HCT116 (cell line): ENCODE measurements at regions not wholly inside any gene's neighbourhood (a gene's known extent, or its start where the extent isn't known, plus 50 kb on each side); places are given as distances from the start of the nearest gene placed in this dataset.

Experiments used
- ATAC-seq: fragments of 200-7000 bp; cut with Tn5 transposase; 2 replicates; pipeline ENCODE4 v1.9.1; 2020; ENCODE audit warnings: mild to moderate bottlenecking, moderate library complexity
- BruUV-seq: library from RNA; stranded (reverse); fragments of 400-500 nt; replicated peaks from 2 replicates; lab custom pipeline; 2021; lab: Mats Ljungman, UMichigan
- CTCF ChIA-PET: fragments of 300-600 bp; sonication (Branson Sonifier 250); formaldehyde crosslinking; loops from one replicate; lab custom pipeline; 2021; ENCODE audit warnings: antibody characterized with exemption; lab: Charles Lee
- POLR2A ChIA-PET: fragments of 300-600, 350-600 bp; sonication (Branson Sonifier 250); formaldehyde crosslinking; loops from one replicate; lab custom pipeline; 2021; ENCODE audit warnings: antibody characterized with exemption; lab: Charles Lee
- RAD21 ChIA-PET, 2 experiments: fragments of 300-600 bp; sonication (Branson Sonifier 250); formaldehyde crosslinking; loops; one replicate each; lab custom pipeline; 2023; ENCODE audit warnings: low total read pairs in 2 of 2; ENCODE audit not compliant: uncharacterized antibody in 2 of 2, unreplicated experiment in 2 of 2, low non-redundant PET in 1 of 2; lab: Charles Lee
- DNase-seq: peaks from one replicate; pipeline ENCODE4 v3.0.0-alpha.2; 2010; ENCODE audit warnings: low read depth, low spot score
- H2AFZ ChIP-seq: fragments of 200-600 bp; shearing (Covaris generic), sonication (generic); 2 replicates; pipeline ENCODE4 v1.6.1; 2017; ENCODE audit warnings: low read depth, mixed run types, mixed read lengths, antibody characterized with exemption, low read length; ENCODE audit not compliant: poor library complexity, severe bottlenecking
- H3K27ac ChIP-seq: 2 replicates; pipeline ENCODE4 v1.5.1; 2012; ENCODE audit warnings: low read depth, low read length
- H3K27me3 ChIP-seq: fragments of 200-600 bp; sonication (generic); 2 replicates; pipeline ENCODE4 v1.6.1; 2016; ENCODE audit warnings: mixed run types, low read length, mixed read lengths; ENCODE audit not compliant: insufficient read depth
- H3K36me3 ChIP-seq, 2 experiments: fragments of 200-500 bp in 1 of 2; fragments of 200-600 bp in 1 of 2; sonication (Bioruptor generic) in 1 of 2; sonication (generic) in 1 of 2; 2 replicates each; pipeline versions ENCODE4 v1.5.1 to v1.6.1; 2014 to 2016; ENCODE audit warnings: low read length in 2 of 2, inconsistent platforms in 1 of 2, mixed read lengths in 1 of 2, mixed run types in 1 of 2; ENCODE audit not compliant: insufficient read depth in 2 of 2, control insufficient read depth in 1 of 2
- H3K4me1 ChIP-seq, 2 experiments: fragments of 200-600 bp in 1 of 2; sonication (generic) in 1 of 2; 2 replicates each; pipeline versions ENCODE4 v1.5.1 to v1.6.1; 2012 to 2017; ENCODE audit warnings: low read length in 2 of 2, inconsistent platforms in 1 of 2, mild to moderate bottlenecking in 1 of 2, mixed read lengths in 1 of 2, mixed run types in 1 of 2, moderate library complexity in 1 of 2; ENCODE audit not compliant: insufficient read depth in 2 of 2, control insufficient read depth in 1 of 2
- H3K4me2 ChIP-seq: fragments of 200-600 bp; sonication (generic); 2 replicates; pipeline ENCODE4 v1.6.1; 2017; ENCODE audit warnings: mixed run types, low read length, mixed read lengths
- H3K4me3 ChIP-seq, 2 experiments: fragments of 200-600 bp in 1 of 2; sonication (generic) in 1 of 2; replicated peaks in 1 of 2; 2 replicates each; pipeline ENCODE4 v1.5.1; 2011 to 2016; ENCODE audit warnings: low read length in 2 of 2, control low read depth in 1 of 2, low read depth in 1 of 2, mild to moderate bottlenecking in 1 of 2, mixed read lengths in 1 of 2, mixed run types in 1 of 2
- H3K79me2 ChIP-seq: fragments of 200-600 bp; sonication (generic); 2 replicates; pipeline ENCODE4 v1.6.1; 2017; ENCODE audit warnings: mild to moderate bottlenecking, mixed run types, low read length, moderate library complexity, mixed read lengths; ENCODE audit not compliant: insufficient read depth
- H3K9ac ChIP-seq: fragments of 200-600 bp; sonication (generic); 2 replicates; pipeline ENCODE4 v1.6.1; 2016; ENCODE audit warnings: low read length, mixed read lengths
- H3K9me2 ChIP-seq: fragments of 200-600 bp; sonication (generic), shearing (Covaris generic); 2 replicates; pipeline ENCODE4 v1.6.1; 2017; ENCODE audit warnings: mixed run types, mild to moderate bottlenecking, moderate library complexity; ENCODE audit not compliant: insufficient read depth
- H3K9me3 ChIP-seq, 2 experiments: fragments of 200-500 bp in 1 of 2; fragments of 200-600 bp in 1 of 2; sonication (Bioruptor generic) in 1 of 2; sonication (generic) in 1 of 2; 2 replicates each; pipeline ENCODE4 v1.6.1; 2014 to 2017; ENCODE audit warnings: low read length in 2 of 2, mixed read lengths in 2 of 2, inconsistent platforms in 1 of 2, low read depth in 1 of 2, mild to moderate bottlenecking in 1 of 2, mixed run types in 1 of 2, moderate library complexity in 1 of 2; ENCODE audit not compliant: control insufficient read depth in 1 of 2, insufficient read depth in 1 of 2
- H4K20me1 ChIP-seq: fragments of 200-600 bp; sonication (generic), shearing (Covaris generic); 2 replicates; pipeline ENCODE4 v1.6.1; 2017; ENCODE audit warnings: mixed run types, mild to moderate bottlenecking, moderate library complexity; ENCODE audit not compliant: insufficient read depth
- CTCF ChIP-seq, 3 experiments: fragments of 200-600 bp in 1 of 3; sonication (generic) in 1 of 3; IDR thresholded peaks in 2 of 3; conservative IDR thresholded peaks in 1 of 3; 2 replicates each; pipeline ENCODE4 v1.5.1; 2012 to 2017; ENCODE audit warnings: low read depth in 2 of 3, low read length in 2 of 3, antibody characterized with exemption in 1 of 3, borderline replicate concordance in 1 of 3, control low read depth in 1 of 3, mild to moderate bottlenecking in 1 of 3, mixed read lengths in 1 of 3, mixed run types in 1 of 3, moderate library complexity in 1 of 3; ENCODE audit not compliant: insufficient read depth in 1 of 3
- EGR1 ChIP-seq: IDR thresholded peaks from 2 replicates; pipeline ENCODE4 v1.6.1; 2012; ENCODE audit warnings: low read depth
- ELF1 ChIP-seq: IDR thresholded peaks from 2 replicates; pipeline ENCODE4 v1.6.1; 2012; ENCODE audit warnings: low read depth, borderline replicate concordance
- EZH2phosphoT487 ChIP-seq: fragments of 200-600 bp; IDR thresholded peaks from 2 replicates; pipeline ENCODE4 v1.6.1; 2018; ENCODE audit warnings: antibody characterized with exemption, borderline replicate concordance
- JUND ChIP-seq: IDR thresholded peaks from 2 replicates; pipeline ENCODE4 v1.6.1; 2012
- MAX ChIP-seq: IDR thresholded peaks from 2 replicates; pipeline ENCODE4 v1.6.1; 2012
- POLR2A ChIP-seq: IDR thresholded peaks from 2 replicates; pipeline ENCODE4 v1.7.0; 2011; ENCODE audit warnings: borderline replicate concordance; ENCODE audit not compliant: insufficient read depth, insufficient read length; ENCODE audit errors: extremely low read depth
- RAD21 ChIP-seq: IDR thresholded peaks from 2 replicates; pipeline ENCODE4 v1.6.1; 2012; ENCODE audit warnings: low read depth, mild to moderate bottlenecking
- SIN3A ChIP-seq: IDR thresholded peaks from 2 replicates; pipeline ENCODE4 v1.6.1; 2012; ENCODE audit warnings: low read depth
- TCF7L2 ChIP-seq: IDR thresholded peaks from 2 replicates; pipeline ENCODE4 v1.7.0; 2011; ENCODE audit warnings: borderline replicate concordance, inconsistent platforms; ENCODE audit not compliant: insufficient read depth, insufficient read length; ENCODE audit errors: extremely low read depth
- ZFX ChIP-seq: fragments of 450-650 bp; IDR thresholded peaks from 2 replicates; pipeline ENCODE4 v1.6.1; 2017
- intact Hi-C: fragments of 100-400 bp; cut with micrococcal nuclease; formaldehyde crosslinking; loops from 2 replicates; pipeline ENCODE4 v1.10.0; 2022
- TF ChIP-seq, protein P1 (sequence below): IDR thresholded peaks from 2 replicates; pipeline ENCODE4 v1.6.1; 2012

- no peak overlapping the region for H2AFZ ChIP-seq
- no peaks in the 10 kb centered on the region for H3K27me3 ChIP-seq
- POLR2A ChIA-PET, result no interaction called here
- no peaks in the 10 kb centered on the region for H3K9me2 ChIP-seq
- no peak for ATAC-seq
- DNase-seq, result no peak
- H3K9me3 ChIP-seq, result no peaks in the 10 kb centered on the region
- no peak overlapping the region for H3K9ac ChIP-seq
- H3K4me3 ChIP-seq, result no peak overlapping the region
- H3K27ac ChIP-seq, result no peak overlapping the region
- CTCF ChIA-PET, result no interaction called here
- BruUV-seq, result no TSS peak
- TF ChIP-seq RAD21 (no peak), ZFX (no peak), JUND (no peak), MAX (no peak), POLR2A (no peak), SIN3A (no peak), EZH2phosphoT487 (no peak), TCF7L2 (no peak), EGR1 (no peak), ELF1 (no peak)
- RAD21 ChIA-PET, result no interaction called here
- no peak overlapping the region for H3K4me2 ChIP-seq
- H3K4me1 ChIP-seq, result no peaks in the 10 kb centered on the region
- no peaks in the 10 kb centered on the region for H3K79me2 ChIP-seq
- intact Hi-C loops, result no loop called here
- H4K20me1 ChIP-seq, result no peaks in the 10 kb centered on the region
- no peaks in the 10 kb centered on the region for H3K36me3 ChIP-seq
Measured at GRCh38 chr12:18923721-18924120, 185.8 kb downstream of the CAPZA3 start.

DNA sequence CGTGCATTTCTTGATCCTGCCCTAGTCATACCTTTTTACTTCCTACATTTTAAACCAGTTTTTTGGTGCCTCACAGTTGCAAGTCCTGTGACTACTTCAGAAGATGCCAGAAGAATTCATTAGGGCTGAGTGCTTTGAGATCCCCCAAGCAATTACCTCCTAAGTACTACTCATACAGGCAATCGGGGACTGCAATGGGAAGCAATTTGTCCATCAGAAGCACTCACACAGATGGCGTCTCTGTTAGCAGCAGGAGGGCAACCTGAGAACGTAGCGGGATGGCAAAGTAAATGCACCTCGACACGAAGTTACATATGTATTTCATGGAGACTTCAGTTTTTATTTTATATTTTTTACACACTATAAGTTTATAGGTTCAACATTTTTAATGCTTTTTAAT is 188.3 kb downstream of the CAPZA3 start:
- RAD21 ChIA-PET, result no interaction called here
- ATAC-seq (no peak), DNase-seq (no peak)
- no peaks in the 10 kb centered on the region for H3K79me2 ChIP-seq
- no TSS peak for BruUV-seq
- H4K20me1 ChIP-seq, result no peaks in the 10 kb centered on the region
- H3K9me3 ChIP-seq, result no peaks in the 10 kb centered on the region; a peak in 1 of 4 replicates
- TF ChIP-seq TCF7L2 (no peak), CTCF (IDR thresholded peaks at IDR 0.05 in 2 of 3, conservative IDR thresholded peaks at IDR 0.05 in 1 of 3; ENCODE audit: borderline replicate concordance in 1 of 3, insufficient read depth in 1 of 3, low read depth in 2 of 3, low read length in 2 of 3) (no peak), POLR2A (no peak)
- TF ChIP-seq, protein P1, sequence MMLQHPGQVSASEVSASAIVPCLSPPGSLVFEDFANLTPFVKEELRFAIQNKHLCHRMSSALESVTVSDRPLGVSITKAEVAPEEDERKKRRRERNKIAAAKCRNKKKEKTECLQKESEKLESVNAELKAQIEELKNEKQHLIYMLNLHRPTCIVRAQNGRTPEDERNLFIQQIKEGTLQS, result no peak
- H3K4me2 ChIP-seq, result no peak overlapping the region
- no peak overlapping the region for H2AFZ ChIP-seq
- H3K36me3 ChIP-seq, result no peaks in the 10 kb centered on the region
- no peak overlapping the region for H3K9ac ChIP-seq
- no peaks in the 10 kb centered on the region for H3K9me2 ChIP-seq
- no peak overlapping the region for H3K27ac ChIP-seq
- POLR2A ChIA-PET, result no interaction called here
- CTCF ChIA-PET, result no interaction called here
- H3K4me3 ChIP-seq, result no peak overlapping the region
- H3K27me3 ChIP-seq, result no peaks in the 10 kb centered on the region
- no peaks in the 10 kb centered on the region for H3K4me1 ChIP-seq
- intact Hi-C loops, result no loop called here
